ENCODE measurements at regions not wholly inside any gene's neighbourhood (a gene's known extent, or its start where the extent isn't known, plus 50 kb on each side); places are given as distances from the start of the nearest gene placed in this dataset.

DNA sequence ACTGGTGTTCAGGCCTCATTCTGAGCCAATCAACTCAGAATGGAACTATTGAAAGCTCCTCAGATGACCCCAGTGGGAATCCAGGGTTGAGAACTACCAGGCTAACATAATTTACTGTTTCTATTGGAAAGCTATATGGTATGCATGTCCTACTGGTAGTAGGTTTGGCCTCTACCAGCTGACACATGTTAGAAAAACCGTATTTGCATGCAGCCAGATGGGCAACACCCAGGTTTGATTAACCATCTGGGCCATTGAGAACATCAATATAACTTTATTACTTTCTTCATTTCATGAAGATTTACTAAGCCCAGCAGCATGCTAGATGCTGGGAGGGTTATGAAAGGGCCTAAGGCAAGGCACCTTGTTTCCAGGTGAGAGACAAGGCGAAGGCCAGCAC, 181.4 kb upstream of the PARP11 start:
- FAIRE-seq = no peak
- no peak for DNase-seq (ENCODE audit: low spot score)

GRCh38 chr12:4052691-4053090, 179.5 kb upstream of the PARP11 start:
- no peak for FAIRE-seq

DNA sequence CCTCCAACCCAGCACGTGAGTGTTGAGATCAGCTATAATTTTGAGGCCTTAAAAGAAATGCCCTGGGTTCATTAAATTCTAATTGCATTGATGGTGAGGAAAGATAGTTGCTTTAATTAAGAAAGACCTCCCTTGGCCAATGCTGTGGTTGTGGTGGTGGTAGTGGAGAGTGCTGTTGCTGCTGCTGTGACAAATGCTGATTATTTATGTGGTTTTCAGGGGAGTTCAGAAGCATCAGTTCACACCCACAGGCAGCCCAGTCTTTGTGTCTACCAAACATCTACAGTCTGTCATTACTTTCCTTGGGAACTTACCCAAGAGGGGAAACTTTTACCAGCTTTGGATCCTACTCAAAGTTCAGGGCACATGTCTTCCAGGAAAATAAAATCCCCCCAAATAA, 178.4 kb upstream of the PARP11 start:
- FAIRE-seq (no peak), DNase-seq (ENCODE audit: low spot score) (no peak)

More at GRCh38 chr12:4052691-4053090, 179.5 kb upstream of the PARP11 start:
- DNase-seq (ENCODE audit: low spot score) = no peak

GRCh38 chr12:4050340-4050739, 177.1 kb upstream of the PARP11 start:
- peak; percentile 70 for FAIRE-seq

DNA sequence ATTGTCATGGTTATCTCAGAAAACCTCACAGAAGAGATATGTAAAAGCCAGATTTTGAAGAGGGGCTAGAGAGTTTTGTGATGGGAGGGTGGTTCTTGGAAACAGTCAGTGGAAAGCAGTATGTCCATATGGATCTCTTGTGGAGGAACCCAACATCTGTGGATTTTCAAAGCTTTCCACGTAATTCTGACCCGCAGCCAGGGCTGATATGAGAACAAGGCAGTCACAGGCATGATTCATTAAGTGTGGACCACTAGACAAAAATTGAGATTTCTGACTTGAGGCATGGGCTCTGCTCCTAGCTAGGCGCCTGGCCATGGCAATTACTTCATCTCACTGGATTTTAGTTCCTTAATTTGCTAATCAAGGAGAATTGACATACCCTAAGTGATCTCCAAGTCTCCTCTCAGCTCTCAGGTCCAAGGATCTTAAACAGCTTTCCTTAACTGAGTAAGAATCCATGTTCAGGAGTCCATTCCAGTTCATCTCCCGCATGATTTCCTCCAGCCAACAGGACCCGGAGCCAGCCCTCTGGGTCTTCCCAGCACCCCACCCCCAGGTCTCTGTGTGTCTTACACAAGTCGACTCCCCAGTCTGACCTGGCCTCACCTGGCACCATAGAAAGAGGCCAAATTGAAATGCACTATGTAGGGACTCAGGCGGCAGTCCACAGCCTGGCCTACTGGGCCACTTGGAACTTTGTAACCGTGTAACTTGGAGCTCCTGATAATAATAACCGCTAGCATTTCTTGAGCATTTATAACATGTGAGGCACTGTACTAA, 176.3 kb upstream of the PARP11 start:
- FAIRE-seq = no peak
- DNase-seq (ENCODE audit: low spot score) = no peak

More at GRCh38 chr12:4050340-4050739, 177.1 kb upstream of the PARP11 start:
- no peak for DNase-seq (ENCODE audit: low spot score)

GRCh38 chr12:4047421-4047820, 174.2 kb upstream of the PARP11 start:
- FAIRE-seq = no peak
- DNase-seq (ENCODE audit: low spot score) = no peak

DNA sequence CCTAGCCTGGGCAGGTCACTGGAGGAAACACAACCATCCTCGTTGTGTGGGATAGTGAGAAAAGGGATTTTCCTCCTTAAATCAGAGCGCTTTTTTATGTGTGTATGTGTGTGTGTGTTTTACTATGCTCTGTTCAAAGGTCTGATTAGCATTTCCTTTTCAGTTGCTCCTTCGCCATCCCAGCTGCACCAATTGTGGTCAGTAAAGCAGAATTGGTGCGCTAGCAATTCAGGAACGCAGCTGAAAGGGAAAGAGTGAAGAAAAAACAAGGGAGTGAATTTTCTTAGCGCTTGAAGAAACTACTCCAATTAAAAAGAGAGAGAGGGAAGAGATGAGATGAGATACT, 173.3 kb upstream of the PARP11 start:
- DNase-seq (ENCODE audit: low spot score) (no peak), FAIRE-seq (peak; percentile 89)

- DNase-seq (ENCODE audit: low spot score) (no peak), FAIRE-seq (no peak)
Observed at GRCh38 chr12:4045786-4046494, 172.7 kb upstream of the PARP11 start.

- DNase-seq (ENCODE audit: low spot score) (no peak), FAIRE-seq (peak; percentile 91)
Observed at GRCh38 chr12:4044736-4045730, 171.8 kb upstream of the PARP11 start.

- no peak for FAIRE-seq
- DNase-seq (ENCODE audit: low spot score) = no peak
Observed at GRCh38 chr12:4044101-4044500, 170.9 kb upstream of the PARP11 start.

DNA sequence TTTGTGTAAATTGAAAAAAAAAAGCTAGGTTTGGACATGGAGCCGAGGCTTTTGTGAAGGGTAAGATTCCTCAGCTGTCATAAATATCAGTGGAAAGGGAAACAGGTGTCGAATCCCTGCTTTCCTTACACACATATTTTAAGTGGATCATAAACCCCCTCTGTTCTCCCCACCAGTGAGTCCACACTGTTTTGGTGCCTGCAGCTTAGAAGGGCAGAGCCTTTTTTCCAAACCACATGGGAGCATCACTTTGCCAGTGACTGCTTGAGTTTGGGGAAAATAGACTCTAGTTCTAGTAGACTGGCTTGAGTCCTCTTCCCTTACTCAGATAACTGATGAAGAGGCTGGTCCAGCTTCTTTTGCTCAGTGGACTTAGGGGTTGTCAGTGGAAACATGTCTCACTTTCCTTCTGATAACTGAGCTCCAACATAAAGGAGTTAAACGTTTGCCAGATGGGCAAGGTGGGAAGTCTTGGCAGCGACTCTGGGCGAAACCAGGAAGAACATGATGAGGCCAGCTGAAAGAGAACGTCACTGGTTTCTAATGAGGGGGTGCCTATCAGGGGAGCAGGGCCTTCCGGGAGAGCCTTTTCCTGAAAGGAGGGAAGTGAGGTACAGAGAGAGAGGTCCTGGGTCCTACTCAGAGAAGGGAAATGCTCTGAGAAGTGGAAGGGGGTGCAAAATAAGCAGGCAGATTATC, 168.1 kb upstream of the PARP11 start:
- FAIRE-seq (no peak), DNase-seq (ENCODE audit: low spot score) (no peak)

GRCh38 chr12:4039931-4040330, 166.7 kb upstream of the PARP11 start:
- DNase-seq (ENCODE audit: low spot score) (no peak), FAIRE-seq (no peak)

DNA sequence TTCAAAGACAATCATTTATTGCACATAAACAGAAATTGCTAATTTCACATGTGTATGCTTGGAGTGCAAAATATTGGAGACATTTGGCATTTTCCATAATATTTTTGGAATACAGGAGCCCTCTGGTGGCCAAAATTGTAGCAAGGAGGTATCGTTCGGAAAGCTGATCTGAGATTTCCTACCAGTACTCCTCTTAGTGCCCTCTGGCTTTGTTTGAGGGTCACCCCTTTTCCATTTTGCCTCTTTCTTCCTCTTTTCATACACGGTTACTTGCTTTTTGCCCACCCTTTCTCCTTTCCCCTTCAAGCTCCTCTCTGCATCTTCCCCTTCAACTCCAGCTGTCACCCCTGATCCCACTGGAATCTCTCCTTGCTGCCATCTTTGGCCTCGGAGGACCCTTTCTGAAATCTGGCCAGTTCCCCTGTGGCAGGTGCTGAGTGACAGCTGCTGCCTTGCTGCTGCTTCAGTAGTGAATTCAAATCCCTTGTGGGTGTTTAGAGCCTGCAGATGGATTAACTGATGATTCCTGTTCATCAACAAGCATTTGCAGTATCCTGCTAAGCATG, 164.6 kb upstream of the PARP11 start:
- no peak for FAIRE-seq
- peak; percentile 58 for DNase-seq (ENCODE audit: low spot score)

- FAIRE-seq (peak; percentile 27), DNase-seq (ENCODE audit: low spot score) (no peak)
Observed at GRCh38 chr12:4036671-4037271, 163.6 kb upstream of the PARP11 start.

DNA sequence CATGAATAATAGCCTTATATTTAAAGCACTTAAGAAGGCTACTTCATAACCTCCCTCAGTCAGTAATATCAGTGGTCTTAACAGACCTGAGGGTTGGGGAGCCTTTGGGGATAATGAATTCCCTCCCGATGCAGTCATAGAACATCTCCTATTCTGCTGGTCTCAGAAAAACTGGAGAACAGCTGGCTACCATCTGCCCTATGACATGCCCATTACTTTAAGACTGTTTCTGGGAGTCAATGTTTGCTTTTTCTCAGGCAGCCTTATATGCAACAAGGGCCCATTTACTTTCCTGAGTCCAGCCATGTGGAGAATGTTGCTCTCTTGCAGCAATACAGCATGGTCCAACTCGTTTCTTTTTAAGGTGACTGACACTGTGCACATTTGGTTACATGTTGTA, 161.7 kb upstream of the PARP11 start:
- DNase-seq (ENCODE audit: low spot score) (no peak), FAIRE-seq (no peak)

GRCh38 chr12:4032924-4033615, 159.9 kb upstream of the PARP11 start:
- FAIRE-seq (no peak), DNase-seq (ENCODE audit: low spot score) (no peak)

DNA sequence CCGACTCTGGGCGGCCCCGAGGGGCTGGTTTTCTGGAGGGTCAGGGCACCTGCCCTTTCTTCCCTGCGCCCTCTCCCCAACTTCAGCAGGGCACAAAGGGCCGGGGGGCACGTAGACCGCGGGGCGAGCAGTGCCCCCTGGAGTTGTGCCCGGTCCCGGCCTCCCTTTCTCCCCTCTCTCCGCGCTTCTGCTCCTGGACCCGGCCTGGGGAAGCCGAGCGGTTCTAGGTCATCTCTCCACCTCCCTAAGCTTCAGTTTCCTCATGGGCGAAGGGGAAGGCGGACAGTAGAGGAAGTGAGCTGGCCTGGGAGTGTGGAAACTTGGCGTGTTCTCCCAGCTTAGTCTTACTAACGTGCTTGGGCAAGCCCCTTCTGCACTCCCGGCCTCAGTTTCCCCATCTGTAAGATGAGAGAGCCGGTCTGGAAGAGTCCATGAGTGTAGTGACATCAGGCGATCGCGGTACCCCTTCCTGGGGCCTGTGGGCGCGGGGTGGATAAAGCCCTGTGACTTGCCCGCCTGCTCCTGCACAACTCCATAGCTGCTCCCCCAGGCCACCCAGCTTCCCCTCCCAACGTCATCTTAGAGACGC, 158.6 kb upstream of the PARP11 start:
- peak; percentile 61 for DNase-seq (ENCODE audit: low spot score)

GRCh38 chr12:4030929-4031702, 157.9 kb upstream of the PARP11 start:
- DNase-seq (ENCODE audit: low spot score) = peak; percentile 100
- peak; percentile 96 for FAIRE-seq

More for the DNA sequence above, 158.6 kb upstream of the PARP11 start:
- no peak for FAIRE-seq

Measured in urothelium cell line (cell line).